Stimulated activated naive CD4-positive, alpha-beta T cell treated with Interleukin-2 at 50 U/mL for 16 hours (primary cell): ENCODE measurements at regions not wholly inside any gene's neighbourhood (a gene's known extent, or its start where the extent isn't known, plus 50 kb on each side); places are given as distances from the start of the nearest gene placed in this dataset.

Experiments
- DNase-seq: peaks from one replicate; lab custom pipeline; 2025; lab: John Stamatoyannopoulos, UW

DNA sequence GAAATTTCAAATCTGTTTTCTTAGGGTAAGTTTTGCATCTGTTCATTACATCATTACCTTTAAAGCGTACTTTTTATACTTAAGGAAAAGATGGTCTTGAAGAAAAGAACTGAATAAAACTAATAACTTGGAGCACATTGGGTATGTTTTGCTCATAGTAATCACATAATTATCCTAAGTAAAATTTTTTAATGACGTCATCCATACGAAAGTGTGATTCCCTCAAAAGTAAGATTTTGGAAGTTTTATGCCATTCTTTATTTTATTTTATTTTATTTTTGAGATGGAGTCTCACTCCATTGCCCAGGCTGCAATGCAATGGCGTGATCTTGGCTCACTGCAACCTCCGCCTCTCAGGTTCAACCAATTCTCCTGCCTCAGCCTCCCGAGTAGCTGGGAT, 1516.6 kb upstream of the TENM3 start:
- DNase-seq = no peak

DNA sequence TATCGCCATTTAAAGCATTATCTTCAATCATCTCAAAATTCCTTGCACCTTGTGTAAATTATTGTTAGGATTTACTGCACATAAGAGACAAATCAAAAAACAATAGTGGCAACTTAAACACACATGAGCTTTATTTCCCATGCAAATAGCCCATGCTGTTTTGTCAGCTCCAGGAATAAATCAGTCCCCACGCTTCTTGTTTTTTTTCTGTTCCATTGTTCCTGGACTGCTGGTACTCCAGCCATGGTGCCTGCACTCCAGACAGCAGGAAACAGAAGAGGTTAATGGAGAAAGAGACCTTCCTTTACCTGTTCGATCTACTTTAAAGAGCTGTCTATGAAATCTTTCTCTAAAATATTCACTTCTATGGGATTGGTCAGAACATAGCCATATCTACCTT, 1515.7 kb upstream of the TENM3 start:
- no peak for DNase-seq

DNA sequence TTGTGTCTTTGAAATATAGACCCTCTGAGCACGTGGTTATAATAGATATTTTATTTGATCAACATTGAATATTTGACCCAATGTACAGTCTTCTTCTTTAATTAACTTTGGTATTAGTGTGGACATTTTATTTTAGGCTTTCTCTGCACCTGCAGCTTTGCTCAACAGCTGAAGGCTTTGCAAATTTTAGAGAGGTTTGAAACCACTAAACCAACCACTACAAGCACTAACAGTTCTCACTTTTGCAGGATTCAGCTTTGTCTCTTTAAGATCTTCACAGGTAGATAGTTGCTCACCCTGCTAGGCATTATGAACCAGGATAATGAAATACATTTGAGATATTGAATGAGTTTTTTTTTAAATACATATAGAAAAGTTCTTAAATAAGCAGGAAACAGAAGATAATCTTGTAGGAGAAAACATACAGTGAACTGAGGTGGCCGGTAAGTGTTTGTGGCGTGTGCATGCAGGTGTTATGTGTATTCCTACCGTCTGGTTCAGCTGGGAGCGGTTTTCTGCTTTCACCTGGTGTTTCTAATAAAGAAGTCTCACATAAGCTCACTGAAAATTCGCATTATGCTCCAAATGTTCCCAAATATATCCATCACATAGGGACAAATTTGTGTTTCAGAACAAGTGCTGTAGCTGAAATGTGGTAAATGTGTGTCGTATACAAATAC, 1508.3 kb upstream of the TENM3 start:
- DNase-seq = no peak

DNA sequence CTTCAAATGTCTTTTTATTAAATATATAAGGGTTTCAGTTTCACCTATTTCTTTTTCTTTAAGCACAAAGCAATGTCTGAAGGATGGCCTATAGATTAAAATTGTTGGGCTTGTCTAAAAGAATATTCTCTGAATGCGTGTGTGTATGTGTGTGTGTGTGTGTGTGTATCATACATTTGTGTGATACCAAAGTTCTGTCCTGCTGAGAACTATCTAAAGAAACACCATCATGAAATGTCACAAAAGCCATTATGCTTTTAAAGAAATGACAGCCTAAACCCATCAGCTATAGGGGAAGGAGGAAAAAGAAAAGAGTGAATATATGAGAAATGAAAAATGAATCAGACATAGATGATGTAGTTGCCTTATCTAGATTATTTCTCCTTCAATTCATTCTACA, 1501.5 kb upstream of the TENM3 start:
- DNase-seq = no peak

DNA sequence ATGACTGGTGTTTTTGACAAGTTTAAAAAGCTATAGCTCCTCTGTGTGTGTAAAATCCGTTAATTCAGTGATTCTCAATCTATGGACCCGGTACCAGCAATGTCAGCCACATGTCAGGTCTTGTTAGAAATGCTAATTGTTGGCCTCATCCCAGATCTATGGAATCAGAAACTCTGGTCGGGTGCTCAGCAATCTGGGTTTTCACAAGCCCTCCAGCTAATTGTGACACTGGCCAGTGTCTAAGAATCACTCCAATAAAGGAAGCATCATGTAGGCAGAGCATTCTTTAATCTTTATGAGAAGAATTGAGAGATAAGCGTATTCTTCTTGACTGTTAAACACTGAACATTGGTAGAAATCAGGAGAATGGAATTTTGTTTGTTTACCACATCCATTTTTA, 1498.2 kb upstream of the TENM3 start:
- no peak for DNase-seq

DNA sequence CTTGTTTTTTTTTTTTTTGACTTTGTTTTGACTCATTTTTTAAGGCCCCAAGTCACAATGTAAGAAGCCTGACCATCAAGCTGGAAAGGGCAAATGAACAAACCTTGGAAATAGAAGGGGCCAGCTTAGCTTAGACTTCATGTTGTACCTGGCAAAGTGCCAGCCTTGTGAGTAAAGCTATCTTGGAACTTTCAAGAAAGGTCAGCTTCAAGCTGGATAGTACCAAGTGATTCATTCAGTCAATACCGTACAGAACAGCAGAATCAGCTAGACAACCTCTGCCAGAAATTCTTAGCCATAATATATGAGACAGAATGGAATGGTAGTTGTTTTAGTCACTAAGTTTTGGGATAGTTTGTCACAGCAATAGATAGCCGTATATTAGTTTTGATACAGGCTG, 1492.2 kb upstream of the TENM3 start:
- DNase-seq = no peak

DNA sequence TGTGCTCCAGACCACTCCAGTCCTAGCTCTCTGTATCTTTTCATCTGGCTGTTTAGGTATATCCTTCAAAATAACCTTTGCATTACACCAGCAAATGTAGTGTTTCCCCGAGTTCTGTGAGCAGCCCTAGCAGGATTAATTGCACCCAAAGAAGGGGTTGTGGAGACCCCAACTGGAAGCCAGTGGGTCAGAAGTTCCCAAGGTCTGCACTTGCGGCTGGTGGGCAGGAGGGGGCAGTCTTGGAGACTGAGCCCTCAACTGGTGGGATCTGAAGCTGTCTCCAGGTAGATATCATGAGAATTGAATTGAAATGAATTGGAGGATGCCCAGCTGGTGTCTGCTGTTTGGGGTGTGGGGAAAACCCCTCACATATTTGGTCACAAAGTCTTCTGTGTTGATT, 1485.3 kb upstream of the TENM3 start:
- DNase-seq = no peak

DNA sequence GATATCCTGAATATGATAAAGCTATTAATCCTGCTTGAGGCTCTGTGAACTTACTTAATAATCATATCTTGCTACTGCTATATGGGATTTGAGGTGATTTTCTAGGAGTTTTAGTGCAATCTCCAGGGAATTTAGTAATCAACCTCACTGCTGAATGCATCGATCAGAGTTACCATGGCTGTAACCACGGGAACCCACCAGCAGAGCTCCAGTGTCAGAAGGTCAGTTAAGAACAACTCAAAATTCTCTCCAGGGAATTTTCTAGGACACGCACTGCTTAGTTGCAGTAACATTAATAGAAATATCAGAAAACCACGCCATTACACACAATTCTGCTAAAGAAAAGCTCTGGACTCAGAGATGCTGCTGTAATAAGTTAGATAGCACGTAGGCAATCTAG, 1477.2 kb upstream of the TENM3 start:
- no peak for DNase-seq

DNA sequence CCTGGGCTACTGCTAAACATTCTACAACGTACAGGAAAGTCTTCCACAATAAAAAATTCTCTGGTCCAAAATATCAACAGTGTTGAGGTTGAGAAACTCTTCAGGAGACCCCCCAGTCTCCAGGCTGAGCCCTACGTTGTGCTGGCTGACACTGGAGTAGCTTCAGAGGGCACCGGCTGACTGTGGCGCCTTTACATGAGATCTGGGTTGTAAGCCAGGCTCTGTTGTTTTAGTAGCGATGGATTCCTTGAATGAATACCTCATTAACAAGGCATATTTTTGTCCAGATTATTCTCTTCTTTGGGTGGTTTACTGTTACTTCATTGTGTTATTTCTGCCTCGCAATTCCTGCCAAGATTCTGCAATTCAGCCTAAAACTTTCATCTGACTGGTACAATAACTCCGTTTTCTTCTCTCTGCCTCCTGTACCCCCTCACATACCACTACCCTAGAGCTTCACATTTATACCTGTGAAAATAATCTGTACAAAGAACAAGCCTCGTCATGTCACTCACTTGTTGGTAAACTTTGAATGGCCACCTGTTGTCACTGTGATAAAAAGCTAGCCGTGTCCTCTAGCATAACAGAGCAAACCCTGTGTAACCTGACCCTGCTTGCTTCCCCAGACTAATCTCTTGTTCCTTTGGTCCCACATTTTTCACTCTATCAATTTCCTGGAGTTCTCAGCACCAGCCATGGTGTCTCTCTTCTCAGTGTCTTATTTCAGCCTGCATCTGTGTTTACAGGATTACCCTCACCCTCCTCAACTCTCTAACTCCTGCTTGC, 1476.1 kb upstream of the TENM3 start:
- DNase-seq = no peak

DNA sequence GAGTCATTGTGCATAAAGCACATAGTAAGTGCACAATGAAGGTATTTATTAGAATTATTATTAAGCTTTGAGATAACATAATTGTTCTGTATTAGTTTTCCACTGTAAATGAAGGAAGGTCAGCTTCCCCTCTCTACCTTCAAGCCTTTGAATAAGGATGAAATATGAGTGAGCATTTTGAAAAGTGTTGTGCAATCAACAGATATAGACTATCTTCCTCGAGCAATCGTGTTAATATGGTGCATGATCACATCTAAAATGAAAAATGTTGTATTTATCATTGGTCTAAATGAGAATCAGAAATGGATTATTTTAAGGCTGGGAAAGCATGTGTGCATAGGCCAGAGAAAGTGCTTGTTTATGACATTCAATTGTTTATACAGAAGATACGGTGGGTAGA, 1474.6 kb upstream of the TENM3 start:
- no peak for DNase-seq

DNA sequence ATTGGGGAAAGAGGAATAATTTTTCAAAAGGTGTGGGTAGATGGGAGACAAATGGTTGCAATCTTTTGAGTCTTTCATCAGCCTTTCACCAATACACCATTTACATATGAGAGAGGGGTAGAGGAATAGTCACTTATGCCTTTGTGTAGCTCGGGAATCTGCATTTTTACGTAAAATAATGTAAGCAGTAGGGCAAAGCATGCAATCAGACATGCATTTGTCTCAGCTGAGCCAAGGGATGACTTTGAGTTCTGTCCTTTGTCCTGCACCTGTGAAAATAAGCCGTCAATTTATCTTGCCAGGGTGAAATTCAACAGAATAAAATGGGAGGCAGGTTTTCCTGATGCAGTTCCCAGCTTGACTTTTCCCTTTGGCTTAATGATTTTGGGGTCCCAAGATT, 1473.4 kb upstream of the TENM3 start:
- DNase-seq = no peak

DNA sequence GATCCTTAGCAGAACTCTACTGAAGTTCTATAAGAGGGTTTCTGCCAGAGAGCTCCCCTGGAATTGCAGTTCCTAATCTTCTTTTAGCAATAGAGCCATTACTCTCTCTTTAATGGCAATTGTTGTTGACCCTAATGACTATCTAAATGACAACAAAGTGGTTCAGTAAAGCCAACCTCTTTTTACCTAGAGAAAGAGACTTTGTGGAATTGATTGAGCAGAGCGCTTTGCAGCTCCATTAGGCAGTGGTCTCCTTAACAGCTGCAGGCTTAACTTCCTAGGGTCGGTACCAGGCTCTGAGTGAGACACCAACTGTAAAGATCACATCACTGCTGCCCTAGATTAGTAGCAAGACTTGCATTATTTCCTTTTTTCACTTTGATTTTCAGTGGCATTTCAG, 1472.9 kb upstream of the TENM3 start:
- no peak for DNase-seq

DNA sequence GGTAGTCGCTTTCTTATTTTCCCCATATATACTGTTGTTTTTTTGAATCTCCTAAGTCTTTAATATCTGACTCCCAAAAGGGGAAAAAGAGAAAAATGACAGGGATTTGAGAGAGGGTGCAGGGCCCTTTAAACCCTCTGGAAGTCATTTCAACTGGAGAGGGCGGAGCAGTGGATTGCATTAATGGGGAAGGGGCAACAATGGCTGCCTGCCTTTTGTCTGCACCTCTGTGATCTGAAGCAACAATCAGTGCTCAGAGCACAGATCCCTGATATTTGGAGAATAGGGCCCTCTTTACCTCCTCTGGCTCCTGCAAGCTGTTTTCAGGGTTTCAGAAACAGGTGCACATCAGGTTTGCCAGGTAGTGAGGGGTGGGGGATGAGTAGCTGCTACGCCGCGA, 1458.3 kb upstream of the TENM3 start:
- DNase-seq = no peak

DNA sequence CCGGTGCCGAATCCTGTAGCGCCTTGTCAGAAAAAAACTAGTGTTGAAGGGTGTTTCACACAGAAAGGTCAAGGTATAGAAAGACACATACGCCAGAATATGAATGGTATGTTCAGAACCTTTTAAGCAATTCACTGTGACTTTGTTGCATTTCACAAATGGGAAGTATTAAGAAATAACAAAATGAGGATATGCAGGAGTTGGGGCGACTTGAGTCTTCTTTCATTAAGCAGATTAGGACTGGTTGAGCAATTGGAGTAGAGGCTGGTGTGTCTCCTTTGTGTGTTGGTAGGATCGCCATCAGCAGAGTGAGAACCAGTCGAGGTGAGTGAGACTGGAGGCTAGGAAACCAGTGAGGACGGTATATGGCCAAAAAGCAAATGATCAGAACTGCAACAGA, 1454.5 kb upstream of the TENM3 start:
- DNase-seq = no peak

DNA sequence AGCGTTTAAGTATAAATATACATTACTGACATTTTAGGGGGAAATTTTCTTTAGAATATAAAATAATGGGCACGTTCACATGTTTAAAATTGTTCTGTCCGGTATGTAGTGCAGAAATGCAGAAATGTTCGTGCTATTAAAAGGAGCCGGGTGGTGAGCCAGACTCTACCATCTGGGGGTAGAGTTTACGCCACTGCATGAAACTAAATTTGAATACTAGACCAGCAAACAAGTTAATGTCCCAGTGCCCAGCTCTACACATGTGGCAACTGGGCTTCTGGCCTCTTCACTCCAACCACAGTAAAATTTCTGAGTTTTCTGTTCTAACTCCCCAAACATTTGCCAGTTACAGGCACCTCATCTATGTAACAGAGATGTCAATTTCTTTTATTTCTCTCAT, 1453.3 kb upstream of the TENM3 start:
- no peak for DNase-seq

DNA sequence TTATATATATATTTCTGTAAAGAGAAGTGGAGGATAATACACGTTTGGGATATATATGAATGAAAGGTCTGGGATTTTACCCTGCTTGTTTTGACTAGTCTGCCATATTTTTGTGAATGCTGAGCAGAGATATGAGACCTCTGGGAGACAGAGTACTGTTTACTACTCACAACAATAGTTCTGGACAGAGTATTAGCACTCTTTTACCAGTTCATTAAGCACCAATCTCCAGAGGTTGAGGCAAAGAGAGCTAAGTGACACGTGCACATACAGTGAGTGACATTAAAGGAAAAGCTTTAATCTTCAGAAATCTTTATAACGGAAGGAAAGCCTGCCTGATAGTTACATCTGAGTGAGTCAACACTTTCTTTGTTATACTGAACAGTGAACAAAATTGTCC, 1452.7 kb upstream of the TENM3 start:
- DNase-seq = no peak

DNA sequence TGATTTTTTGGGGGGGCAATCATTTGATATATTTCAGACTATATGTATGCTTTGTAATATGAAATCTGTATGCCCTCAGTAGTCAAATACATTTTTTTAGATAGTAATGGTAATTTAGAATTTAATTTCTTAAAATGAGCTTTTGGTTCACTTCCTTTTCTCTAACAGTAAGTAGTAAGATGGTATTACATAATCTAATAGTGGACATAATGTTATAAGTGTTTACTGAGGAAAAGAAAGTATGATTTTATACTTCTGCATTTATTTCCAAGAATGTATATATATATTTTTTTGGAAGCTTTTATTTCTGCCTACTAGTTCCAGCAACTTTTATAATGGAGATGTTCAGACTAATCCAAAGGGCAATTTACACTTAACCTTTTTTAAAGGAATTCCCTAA, 1450.7 kb upstream of the TENM3 start:
- no peak for DNase-seq

DNA sequence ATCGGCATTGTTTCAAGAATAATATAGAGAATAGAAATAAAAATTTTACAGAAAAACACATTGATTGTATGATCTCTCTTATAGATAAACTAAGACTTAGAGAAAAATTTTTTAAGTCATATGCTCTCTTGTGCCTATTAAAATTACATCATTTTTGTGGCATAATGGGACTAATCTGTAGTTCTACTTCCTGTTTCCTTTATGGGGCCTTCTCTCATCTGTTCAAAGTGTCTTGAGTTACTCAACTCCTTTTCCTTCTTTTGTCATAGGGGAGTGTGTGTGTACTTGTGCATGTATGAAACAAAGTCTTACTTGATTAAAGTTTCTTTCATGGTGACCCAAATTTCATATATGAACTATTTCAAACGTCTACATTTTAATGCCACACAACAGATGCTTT, 1448.9 kb upstream of the TENM3 start:
- no peak for DNase-seq

DNA sequence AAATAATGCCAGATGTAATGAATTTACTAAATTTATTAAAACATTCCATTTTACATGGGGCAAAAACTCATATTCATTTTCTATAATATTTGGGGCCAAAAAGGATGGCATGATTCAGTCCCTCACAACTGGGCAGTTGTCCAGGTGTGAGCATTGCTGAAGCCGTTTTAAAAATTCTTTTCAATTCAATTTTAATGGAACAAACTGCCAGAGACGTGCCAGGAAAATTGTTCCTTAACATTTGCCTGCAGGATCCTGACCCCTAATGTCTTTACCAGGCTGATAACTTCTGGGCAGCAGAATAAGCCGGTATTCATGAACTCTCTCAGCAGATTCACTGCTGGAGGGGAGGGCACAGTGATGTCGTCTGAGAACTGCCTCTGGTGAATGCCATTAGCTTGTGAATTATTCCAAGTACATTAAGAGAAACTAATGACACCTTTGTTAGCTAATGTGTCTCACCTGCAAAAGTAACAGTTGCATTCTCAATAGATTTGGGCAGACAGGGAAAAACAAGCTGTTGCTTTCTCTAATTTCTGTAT, 1445.1 kb upstream of the TENM3 start:
- DNase-seq = no peak

DNA sequence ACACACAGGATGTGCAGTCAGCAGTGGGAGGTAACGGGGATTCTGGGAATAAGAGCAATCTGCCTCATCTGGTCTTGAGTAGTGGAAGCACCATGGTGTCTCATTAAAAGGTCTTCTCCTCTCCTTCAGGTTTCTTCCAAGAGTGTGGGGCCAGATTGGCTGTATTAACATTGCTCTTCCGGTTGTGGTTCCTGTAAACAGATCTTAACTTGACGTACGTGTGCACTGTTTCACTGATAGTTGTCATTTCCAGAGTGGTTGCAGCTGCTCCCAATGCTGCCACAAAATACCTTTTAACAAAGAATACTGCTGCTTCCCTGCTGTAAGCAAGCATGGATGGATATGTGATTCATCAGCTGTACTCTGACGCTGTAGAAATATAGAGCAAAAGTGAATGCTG, 1443.4 kb upstream of the TENM3 start:
- no peak for DNase-seq

DNA sequence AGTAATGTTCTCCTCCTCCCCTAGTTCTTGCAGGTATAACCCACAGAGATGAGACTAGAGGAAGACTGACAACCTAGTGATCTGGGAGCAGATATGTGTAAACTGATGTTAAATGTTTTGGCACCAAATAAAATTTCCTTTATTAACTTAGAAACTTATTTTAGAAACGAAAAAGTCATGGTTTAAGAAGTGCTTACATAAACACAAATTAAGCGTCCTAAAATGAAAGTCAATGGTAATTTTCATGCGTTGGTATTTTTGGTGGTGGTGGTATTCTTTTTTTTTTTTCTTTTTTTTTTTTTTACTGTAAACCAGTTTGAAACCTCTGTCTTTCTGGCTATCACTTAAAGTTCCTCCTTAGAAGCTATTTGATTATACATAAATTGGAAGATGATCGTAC, 1438.1 kb upstream of the TENM3 start:
- DNase-seq = no peak

DNA sequence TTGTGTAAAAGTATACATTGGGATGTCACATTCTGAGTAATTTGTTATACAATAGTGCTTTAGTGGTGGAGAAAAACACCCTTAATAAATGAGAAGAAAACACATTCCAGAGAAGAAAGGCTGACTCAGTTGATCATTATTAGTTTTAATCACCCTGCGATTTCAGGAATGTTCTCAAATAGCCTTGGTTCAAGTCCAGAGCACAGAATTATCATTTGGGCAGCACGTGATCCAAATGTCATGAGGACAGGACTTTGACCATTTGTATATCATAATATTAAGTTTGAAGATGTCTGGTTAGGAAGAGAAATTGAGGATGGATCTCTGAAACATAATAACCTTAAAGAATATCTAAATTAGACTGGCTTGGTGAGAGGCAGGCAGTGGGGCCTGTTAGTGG, 1434.3 kb upstream of the TENM3 start:
- no peak for DNase-seq

DNA sequence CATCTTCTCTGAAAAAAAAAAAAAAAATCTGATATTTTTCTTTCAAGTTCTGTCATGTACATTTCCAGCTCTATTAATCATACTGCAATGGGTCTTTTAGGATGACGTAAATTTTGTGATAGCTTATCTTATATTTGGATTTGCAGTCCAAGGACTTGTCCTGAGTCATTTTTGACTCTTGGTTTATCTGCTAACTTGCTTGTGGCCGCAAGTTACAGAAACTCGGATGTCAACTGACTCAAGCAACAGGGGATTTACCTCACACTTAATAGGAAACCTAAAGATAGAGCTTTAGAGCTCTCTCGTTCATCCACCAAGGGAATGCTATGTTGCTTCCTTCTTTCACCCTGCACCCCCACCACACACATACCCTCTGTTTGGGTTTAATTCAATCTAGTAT, 1433.8 kb upstream of the TENM3 start:
- no peak for DNase-seq

DNA sequence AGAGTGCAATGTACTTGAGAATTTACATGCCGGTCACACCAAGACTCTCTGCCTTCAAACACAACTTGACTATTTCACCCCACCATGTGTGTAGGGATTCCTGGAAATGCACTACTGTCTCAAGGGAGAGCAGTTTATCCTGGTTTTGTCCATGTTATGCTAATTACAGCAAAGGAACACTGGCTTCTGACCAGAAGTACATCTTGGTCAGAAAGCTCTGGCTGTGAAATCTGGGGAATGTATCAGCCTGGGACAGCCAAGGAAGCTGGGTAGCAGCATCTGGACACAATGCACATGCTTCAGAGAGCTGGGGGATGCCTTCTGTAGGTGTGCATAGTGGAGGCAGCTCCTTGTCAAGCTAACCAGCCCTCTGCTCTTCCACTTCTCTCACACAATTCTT, 1432.6 kb upstream of the TENM3 start:
- no peak for DNase-seq
